Suppressor macrophage (primary cell): ENCODE measurements at regions not wholly inside any gene's neighbourhood (a gene's known extent, or its start where the extent isn't known, plus 50 kb on each side); places are given as distances from the start of the nearest gene placed in this dataset.

Source experiments
- DNase-seq, 4 experiments: peaks; one replicate each; pipeline ENCODE4 v3.0.0-alpha.2; 2020 to 2022

DNA sequence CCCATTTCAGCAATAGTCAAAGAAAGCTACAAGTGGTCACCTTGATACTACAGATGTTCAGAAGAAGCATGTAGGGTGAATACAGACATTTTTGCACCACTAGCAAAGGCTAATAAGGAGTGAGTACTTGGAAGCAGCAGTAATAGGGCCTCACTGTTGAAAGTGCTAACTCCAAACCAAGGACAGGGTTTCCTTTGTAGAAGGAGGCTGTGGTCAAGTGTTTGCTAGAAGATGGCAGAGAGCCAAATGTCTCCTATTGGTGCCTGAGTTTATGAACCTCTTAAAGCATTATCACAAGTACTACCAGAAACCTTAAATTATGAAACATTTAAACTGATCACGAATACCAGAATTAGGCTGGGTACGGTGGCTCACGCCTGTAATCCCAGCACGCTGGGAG lies 308.1 kb downstream of the ZEB2 start:
- no peak for DNase-seq

DNA sequence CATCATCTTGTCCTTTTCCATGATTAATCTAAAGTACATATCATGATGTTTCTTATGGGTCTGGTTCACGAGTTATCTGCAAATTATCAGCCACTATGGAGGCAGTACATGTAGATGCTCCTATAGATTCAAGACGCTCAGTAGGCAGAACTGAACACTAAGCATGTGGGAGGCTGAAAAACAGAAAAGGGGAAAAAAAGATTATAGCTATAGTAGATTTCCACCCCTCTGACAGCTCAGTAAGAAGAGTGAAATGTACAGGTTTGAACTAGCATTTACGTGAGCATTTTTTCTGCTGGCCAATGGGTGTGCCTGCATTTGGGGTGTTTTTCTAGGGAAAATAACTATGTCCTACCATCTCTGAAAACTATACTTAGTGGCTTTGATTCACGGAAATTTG lies 308.9 kb downstream of the ZEB2 start:
- no peak for DNase-seq

GRCh38 chr2:144210076-144210475 lies 309.8 kb downstream of the ZEB2 start:
- no peak for DNase-seq

DNA sequence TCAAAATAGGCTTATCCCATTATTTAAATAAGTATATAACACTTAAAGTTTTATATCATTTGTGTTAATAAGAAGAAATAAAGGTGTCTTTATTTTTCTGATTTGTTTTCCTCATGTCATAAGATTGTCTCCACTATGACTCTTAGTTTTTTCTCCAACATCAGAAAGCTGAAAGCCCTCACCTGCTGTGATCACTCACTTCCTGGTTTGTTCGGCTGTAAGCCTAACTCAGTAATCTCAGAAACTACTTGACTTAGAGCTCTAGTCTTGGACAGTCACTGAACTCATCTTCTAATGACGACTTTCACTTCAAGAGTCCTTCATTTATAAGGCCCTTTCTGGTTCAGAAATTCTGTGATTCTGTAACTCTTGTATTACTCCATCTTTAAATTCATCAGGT lies 311.0 kb downstream of the ZEB2 start:
- DNase-seq: no peak

- no peak for DNase-seq
Measured at GRCh38 chr2:144206019-144206418, 313.9 kb downstream of the ZEB2 start.

DNA sequence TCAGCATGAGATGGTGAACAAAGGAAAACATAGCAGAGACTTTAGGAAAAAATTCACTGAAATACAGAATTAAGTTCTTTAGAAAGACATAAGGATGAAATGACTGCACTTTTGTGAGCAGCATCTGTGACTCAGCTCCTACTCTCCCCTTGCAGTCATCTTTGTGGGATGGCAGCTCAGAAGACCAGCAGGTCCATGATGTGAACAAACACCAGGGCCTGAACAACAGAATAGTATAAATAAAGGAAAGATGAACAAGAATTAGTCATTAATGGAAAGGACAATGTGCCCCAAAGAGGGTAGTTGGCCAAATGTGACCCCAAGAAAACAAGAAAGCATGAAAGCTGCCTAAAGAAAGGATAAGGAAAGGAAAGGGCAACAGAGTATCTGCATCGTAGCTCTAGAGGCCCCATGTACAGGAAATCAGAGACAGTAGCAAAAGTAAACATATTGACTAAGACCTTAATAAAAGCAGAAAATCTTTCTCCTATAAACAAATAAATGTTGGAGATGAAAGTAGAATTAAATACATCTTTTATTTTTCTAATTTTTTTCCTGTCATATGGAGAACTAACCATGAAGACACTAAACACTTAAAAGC lies 318.0 kb downstream of the ZEB2 start:
- DNase-seq: no peak

DNA sequence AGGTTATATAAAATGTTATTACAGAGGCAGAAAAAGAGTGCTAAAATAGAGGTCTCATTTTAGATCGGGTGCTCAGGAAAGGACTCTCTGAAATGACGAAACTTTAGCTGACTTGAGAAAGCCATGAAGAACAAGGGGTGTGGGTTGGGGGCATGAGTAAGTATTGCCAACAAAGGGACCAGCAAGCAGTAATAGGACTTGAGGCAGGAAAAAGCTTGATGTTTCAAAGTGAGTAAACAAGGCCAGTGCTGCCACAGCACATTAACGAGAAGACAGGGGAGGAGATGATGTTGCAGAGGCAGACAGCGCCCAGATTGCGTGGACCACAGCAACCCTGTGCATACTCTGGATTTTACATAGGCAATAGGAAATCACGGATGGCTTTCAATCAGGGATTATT lies 318.8 kb downstream of the ZEB2 start:
- no peak for DNase-seq

DNA sequence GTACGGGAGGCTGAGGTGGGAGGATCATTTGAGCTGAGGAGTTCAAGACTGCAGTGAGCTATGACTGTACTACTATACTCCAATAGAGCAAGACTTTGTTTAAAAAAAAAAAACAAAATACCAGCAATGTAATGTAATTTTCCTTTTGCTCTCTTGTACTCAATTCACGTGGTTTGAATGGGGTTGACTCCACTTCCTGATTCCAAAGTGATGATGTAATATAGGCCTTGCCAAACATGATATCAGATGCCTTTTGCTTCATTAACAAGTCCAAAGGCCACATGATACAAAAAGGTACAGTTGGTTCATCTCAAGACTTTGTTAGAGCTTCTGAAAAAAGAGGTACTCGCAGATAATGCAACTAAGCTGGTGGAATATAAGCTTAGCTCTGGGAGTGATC lies 321.8 kb downstream of the ZEB2 start:
- DNase-seq: peak; percentile 34 to 85 (median 67)

GRCh38 chr2:144194326-144195071 lies 325.4 kb downstream of the ZEB2 start:
- no peak for DNase-seq

DNA sequence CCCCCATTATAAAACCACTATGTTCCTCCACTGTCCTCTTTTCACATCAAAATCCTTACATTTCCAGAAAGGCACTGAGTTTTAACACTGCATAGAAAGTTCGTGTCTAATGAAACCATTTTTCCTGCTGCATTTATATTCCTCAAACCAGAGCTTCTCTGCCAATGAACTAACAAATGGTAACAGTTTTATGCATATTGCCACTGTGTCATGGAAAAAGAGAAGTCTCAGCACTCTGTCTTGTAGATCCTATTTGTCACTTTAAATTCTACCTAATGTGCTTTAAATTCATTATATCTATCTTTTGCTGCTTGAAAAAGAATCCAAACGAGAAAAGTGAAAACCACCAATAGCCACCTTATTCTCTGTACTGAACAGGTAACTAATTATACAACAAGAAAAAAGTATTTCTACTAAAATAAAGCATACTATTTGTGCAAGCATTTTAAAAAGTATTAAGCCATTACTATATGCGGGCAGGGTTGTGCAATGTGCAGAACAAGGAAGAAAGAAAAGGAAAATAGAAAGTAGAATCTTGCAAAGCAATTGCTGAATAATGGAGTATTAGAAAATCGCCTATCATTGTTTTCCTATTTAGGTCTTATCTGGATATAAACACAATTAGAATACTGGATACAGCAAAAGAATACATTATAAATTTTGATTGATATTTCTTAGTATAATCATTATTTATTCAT lies 328.9 kb downstream of the ZEB2 start:
- peak in 3 of 4 experiments; percentile 15 to 67 (median 54) for DNase-seq

- DNase-seq: peak; percentile 26 to 61 (median 43)
Measured at GRCh38 chr2:144183727-144184126, 336.2 kb downstream of the ZEB2 start.

DNA sequence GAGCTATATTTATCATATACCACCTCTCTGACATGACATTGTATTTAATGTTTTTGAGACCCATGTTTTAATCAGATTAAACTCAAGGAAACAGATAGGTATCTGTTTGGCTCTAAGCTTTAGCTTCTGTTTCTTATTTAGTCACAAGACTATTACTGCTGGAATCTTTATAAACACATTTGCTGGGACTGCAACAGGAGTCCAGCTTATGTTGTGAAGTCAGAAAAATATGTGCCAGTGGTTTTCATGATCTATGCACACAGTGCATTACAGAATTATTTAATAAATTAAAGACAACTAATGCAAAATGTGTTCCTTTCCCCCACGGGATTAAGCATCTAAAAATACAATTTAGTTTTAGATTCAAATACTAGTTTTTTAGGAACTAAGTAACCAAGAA lies 338.9 kb downstream of the ZEB2 start:
- DNase-seq: no peak

DNA sequence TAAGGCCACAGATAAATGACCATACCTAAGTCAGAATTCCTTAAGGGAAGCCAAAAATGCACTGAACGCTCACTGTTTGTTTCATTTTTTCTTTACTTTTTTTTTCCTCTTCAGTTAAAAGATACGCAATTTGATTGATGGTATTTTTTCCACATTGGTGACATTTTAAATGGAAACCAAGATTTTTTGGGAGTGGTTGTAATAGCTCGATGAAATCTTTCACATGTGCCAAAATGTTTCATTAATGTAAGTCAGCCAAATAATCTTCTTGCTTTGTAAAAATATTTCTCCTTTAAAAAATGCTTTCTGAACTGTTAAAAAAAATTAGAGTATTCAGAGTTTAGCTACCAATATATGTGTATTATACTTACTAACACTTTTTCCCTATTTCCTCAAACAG lies 339.8 kb downstream of the ZEB2 start:
- no peak for DNase-seq

GRCh38 chr2:144170179-144170578 lies 349.7 kb downstream of the ZEB2 start:
- no peak for DNase-seq

DNA sequence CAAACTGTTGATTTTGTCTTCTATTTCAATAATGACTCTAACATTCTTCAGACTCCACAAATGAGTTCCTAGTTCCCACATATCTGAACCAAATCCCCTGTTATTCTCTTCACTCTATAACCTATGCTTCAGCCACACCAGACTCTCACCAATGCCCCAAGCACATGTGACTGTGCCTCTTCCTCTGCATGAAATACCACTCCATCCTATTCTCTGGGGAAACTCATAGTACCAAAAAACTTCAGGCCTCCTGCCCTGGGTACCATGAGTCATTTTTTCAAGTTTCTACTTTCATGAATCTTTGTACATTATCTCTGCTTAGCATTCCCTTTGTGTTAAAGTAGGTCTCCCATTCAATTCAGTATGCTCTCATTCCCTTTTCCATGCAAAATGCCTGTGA lies 353.2 kb downstream of the ZEB2 start:
- DNase-seq: no peak

DNA sequence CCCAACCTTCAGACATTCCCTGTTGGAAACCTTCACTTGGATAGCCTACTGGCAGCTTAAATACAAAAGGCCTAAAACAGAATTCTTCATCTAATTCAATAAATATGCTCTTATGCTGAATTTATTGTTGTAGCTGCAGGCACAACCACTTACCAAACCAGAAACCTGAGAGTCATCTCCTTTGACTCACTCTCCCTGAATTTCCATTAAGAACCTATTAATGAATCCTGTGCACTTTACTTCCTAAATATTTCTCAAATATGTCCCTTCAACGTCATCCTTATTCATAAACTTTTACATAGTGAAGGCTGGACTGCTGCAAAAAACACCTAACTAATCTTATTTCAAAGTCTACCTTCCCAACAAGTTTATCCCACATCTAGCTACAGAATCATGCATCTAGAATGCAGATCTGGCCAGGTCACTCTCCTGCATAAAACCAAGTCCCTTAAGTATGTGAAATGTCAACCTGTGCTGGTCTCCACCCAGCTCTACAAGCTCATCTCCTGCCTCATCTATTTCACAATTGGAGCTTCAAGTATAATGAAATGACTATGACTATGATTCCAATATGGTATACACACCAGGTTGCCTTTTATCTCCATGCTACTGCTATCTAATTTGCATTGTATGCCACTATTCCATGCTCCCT lies 354.2 kb downstream of the ZEB2 start:
- DNase-seq: no peak

DNA sequence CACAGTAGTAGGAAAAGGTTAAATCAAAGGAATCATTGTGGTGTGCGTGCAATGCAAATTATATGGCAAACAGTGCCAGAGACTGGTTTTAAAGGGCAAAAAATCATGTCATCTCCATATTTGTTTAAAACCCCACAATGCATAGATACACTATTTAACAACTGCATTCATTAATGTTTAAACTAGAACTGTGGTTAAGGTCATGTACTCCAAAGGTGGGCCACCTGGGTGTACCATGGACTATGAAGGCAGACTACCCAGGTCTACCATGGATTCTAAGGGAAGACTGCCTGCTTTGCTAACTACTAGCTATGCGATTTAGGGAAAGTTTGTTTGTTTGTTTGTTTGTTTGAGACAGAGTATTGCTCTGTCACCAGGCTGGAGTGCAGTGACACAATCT lies 356.3 kb downstream of the ZEB2 start:
- no peak for DNase-seq

- no peak for DNase-seq
Measured at GRCh38 chr2:144162652-144163051, 357.3 kb downstream of the ZEB2 start.

DNA sequence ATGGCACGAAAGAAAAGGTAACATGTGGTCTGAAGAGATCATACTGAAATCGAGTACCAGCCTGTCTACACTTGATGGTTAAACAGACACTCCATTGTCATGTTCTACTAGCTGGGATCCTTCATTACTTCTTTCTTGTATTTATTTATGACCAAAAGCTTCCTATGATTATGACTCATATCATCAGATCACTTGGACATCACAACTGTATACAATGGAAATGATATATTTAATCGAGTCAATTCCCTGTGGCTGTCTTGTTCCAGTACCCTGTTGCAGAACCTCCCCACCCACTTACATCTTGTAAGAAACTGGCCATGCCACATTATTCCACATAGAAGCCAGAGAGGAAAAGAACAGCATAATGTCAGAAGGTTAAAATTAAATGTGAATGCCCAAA lies 358.9 kb downstream of the ZEB2 start:
- DNase-seq: no peak

GRCh38 chr2:144159240-144159639 lies 360.7 kb downstream of the ZEB2 start:
- no peak for DNase-seq

DNA sequence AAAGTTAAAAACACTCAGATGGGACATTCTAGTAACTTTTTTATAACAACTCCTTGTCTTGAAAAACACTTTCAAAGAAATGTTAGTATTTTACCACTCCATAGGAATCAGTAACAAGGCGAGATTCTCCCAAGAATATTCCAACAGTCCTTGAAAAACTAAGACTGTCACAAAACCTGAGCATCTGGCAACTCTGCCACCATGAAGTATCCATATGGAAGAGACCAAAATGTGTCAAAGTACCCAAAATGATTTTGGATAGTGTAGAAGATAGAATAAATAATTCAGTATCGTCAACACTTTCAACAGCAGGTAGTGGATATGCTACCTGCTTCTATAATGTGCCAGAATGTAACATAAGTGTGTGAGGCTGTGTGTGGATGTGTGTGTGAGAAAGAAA lies 361.8 kb downstream of the ZEB2 start:
- DNase-seq: no peak

- DNase-seq: peak in 3 of 4 experiments; percentile 13 to 44 (median 38)
Measured at GRCh38 chr2:144156736-144157640, 362.9 kb downstream of the ZEB2 start.
